ENCODE measurements at regions not wholly inside any gene's neighbourhood (a gene's known extent, or its start where the extent isn't known, plus 50 kb on each side); places are given as distances from the start of the nearest gene placed in this dataset.

DNA sequence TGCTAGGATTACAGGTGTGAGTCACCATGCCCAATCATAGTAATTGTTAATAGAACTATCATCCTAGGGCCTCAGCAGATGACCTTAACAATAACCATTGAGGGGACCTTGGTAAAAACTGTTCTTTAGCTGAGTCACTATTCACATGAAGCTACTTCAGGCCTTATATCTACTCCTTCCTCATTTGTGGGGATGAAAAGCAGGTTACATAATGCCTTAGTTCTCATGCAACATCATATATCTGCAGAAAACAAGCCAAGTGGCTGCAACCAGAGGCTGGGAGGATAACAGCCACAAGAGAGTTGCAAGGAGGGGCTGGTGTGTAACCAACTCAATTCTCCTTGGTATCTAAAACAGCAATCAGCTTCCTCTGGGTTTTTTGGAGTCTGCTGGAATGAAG lies 445.4 kb downstream of the NBAS start:
- DNase-seq (ENCODE audit: low read depth), result no peak
- no peak overlapping the region for H3K4me3 ChIP-seq (ENCODE audit: low read depth, low read length)
- TF ChIP-seq, protein P1, sequence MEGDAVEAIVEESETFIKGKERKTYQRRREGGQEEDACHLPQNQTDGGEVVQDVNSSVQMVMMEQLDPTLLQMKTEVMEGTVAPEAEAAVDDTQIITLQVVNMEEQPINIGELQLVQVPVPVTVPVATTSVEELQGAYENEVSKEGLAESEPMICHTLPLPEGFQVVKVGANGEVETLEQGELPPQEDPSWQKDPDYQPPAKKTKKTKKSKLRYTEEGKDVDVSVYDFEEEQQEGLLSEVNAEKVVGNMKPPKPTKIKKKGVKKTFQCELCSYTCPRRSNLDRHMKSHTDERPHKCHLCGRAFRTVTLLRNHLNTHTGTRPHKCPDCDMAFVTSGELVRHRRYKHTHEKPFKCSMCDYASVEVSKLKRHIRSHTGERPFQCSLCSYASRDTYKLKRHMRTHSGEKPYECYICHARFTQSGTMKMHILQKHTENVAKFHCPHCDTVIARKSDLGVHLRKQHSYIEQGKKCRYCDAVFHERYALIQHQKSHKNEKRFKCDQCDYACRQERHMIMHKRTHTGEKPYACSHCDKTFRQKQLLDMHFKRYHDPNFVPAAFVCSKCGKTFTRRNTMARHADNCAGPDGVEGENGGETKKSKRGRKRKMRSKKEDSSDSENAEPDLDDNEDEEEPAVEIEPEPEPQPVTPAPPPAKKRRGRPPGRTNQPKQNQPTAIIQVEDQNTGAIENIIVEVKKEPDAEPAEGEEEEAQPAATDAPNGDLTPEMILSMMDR (IDR thresholded peaks at IDR 0.05; ENCODE audit: insufficient read depth, low read length), result no peak

DNA sequence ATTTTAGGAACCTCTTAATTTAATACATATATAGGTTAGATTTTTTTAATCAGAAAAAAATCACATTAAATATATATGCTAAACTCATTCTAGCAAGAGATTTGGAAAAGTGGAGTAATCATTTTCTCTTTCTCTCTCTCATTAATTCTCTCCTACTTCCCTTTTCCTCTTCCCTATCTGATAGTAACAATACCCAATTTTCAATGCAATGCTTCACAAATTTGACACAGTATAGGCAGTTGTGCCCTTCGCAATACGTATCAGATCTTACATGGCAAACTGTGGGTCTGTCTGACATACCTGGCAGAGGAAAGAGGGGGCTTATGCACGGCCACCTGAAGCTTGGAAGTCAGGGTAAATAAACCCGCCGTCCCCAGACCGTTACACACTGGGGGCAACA lies 444.3 kb downstream of the NBAS start:
- DNase-seq (ENCODE audit: low read depth), result no peak
- TF ChIP-seq, protein P1 (IDR thresholded peaks at IDR 0.05; ENCODE audit: insufficient read depth, low read length), result no peak
- no peak overlapping the region for H3K4me3 ChIP-seq (ENCODE audit: low read depth, low read length)

All from fibroblast of the aortic adventitia (primary cell).